Right atrium auricular region (tissue), 2 donors: ENCODE measurements at regions not wholly inside any gene's neighbourhood (a gene's known extent, or its start where the extent isn't known, plus 50 kb on each side); places are given as distances from the start of the nearest gene placed in this dataset.

ENCODE experiments used
- DNase-seq: peaks from one replicate; pipeline ENCODE4 v3.0.0-alpha.2; 2019; ENCODE audit warnings: low spot score
- H3K27ac ChIP-seq, 2 donors: fragments of 200-600 bp; sonication (generic); 1 replicate in 1 of 2; 2 replicates in 1 of 2; pipeline ENCODE4 v1.5.1; 2016 to 2019
- H3K27me3 ChIP-seq, 2 donors: fragments of 200-600 bp; sonication (generic); one replicate each; pipeline versions ENCODE4 v1.5.1 to v1.6.0; 2017 to 2019
- H3K36me3 ChIP-seq: fragments of 200-600 bp; sonication (generic); one replicate; pipeline ENCODE4 v1.5.1; 2016
- H3K4me1 ChIP-seq, 2 donors: fragments of 200-600 bp; sonication (generic); one replicate each; pipeline versions ENCODE4 v1.5.1 to v1.6.0; 2017 to 2019
- H3K4me3 ChIP-seq, 2 donors: fragments of 200-600 bp; sonication (generic); 1 replicate in 1 of 2; 2 replicates in 1 of 2; pipeline ENCODE4 v1.5.1; 2017 to 2019; ENCODE audit warnings: mild to moderate bottlenecking in 1 of 2, moderate library complexity in 1 of 2
- H3K9me3 ChIP-seq, 2 donors: fragments of 200-600 bp; sonication (generic); one replicate each; pipeline ENCODE4 v1.5.1; 2019
- CTCF ChIP-seq, 2 donors: fragments of 200-600 bp; sonication (generic); IDR thresholded peaks; one replicate each; pipeline ENCODE4 v1.5.1; 2019; ENCODE audit warnings: antibody characterized with exemption in 2 of 2

DNA sequence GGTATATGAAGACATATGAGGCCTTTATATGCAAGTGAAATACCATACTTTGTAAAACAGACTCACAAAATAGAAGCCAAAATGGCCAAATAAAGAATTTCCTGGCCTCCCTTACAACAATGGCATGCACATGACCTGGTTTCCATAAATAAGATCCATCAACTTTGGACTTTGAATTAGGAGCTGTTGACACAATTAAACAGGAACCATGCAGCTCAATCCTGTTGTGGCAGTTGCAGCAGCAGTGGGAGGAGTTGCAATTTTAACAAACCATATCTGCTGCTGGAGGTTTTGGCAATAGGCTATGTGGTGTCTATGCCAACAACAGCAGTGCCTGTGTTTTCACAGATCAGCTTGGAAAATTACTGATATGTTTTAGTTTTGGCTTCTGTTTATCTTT lies 818.6 kb downstream of the FAM181B start:
- Histone ChIP-seq H3K9me3 (no peaks in the 10 kb centered on the region), H3K36me3 (no peaks in the 10 kb centered on the region), H3K4me3 (no peak overlapping the region), H3K27ac (no peak overlapping the region), H3K4me1 (no peaks in the 10 kb centered on the region), H3K27me3 (no peaks in the 10 kb centered on the region)
- DNase-seq = no peak
- TF ChIP-seq CTCF (IDR thresholded peaks at IDR 0.05) = no peak

DNA sequence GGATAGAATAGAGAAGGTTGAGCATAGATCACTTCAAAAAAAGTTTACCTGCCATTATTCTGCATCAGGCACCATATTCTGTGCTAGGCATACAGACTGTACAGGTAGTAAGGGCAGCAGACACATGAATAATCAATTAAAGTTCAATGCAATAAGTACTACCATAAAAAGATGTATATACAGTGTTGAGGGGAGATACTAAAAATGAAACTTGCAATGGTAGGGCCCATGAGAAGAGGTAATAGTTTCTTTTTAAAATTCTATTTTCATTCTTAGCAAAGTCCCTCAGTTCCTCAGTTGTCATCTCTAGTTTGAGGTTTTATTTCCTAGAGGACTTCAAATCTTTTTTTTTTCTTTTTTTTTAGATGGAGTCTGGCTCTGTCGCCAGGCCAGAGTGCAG lies 819.9 kb downstream of the FAM181B start:
- Histone ChIP-seq H3K27me3 (no peaks in the 10 kb centered on the region), H3K4me1 (no peaks in the 10 kb centered on the region), H3K27ac (no peak overlapping the region), H3K9me3 (no peaks in the 10 kb centered on the region), H3K4me3 (no peak overlapping the region), H3K36me3 (no peaks in the 10 kb centered on the region)
- DNase-seq = no peak
- no peak for TF ChIP-seq CTCF (IDR thresholded peaks at IDR 0.05)

DNA sequence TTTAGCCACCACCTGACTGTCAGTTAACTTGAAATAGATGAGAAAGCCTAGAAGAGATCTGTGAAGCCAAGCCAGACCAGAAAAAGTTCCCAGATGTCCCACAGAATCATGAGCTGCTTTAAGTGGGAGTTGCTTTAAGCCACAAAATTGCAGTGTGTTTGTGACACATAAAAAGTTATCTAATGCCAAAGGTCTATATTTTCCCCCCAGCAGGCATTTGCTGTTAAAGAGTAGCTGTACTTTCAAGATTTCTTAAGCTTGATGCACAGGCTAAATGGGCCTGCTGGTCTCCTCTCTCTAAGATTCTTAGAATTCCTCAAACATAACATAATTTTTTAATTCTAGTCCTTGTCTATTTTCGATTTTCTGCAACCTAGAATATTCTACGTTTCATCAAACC lies 825.7 kb downstream of the FAM181B start:
- Histone ChIP-seq H3K27ac (no peak overlapping the region), H3K36me3 (no peaks in the 10 kb centered on the region), H3K9me3 (no peaks in the 10 kb centered on the region), H3K27me3 (no peaks in the 10 kb centered on the region), H3K4me3 (no peak overlapping the region), H3K4me1 (no peaks in the 10 kb centered on the region)
- DNase-seq = no peak
- TF ChIP-seq CTCF (IDR thresholded peaks at IDR 0.05) = no peak

GRCh38 chr11:81899156-81899555 lies 834.5 kb downstream of the FAM181B start:
- TF ChIP-seq CTCF (IDR thresholded peaks at IDR 0.05) = no peak
- Histone ChIP-seq H3K4me1 (no peaks in the 10 kb centered on the region), H3K27me3 (no peaks in the 10 kb centered on the region), H3K4me3 (no peak overlapping the region), H3K27ac (no peak overlapping the region), H3K36me3 (no peaks in the 10 kb centered on the region), H3K9me3 (no peaks in the 10 kb centered on the region)
- no peak for DNase-seq

DNA sequence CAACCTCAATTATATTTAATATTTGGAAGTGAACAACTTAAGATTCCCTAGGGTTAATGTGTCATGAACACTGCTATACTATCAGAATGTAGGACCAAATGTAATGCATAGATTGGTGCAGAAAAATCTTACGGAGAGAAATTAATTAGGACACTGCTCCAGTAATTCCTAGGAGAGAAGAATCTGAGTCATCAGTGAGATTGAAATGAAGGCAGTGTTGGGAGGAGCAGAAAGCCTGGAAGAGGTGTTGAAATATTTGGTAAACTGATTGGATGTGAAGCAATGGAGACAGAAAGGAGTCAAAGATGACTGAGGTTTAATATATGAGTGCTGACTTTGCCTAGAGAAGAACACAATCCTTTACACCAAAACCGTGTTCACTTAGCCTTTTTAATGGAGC lies 836.0 kb downstream of the FAM181B start:
- H3K4me1 ChIP-seq = no peaks in the 10 kb centered on the region
- no peak overlapping the region for H3K27ac ChIP-seq
- DNase-seq = no peak
- no peak for TF ChIP-seq CTCF (IDR thresholded peaks at IDR 0.05)
- no peak overlapping the region for H3K4me3 ChIP-seq
- H3K27me3 ChIP-seq = no peaks in the 10 kb centered on the region
- H3K36me3 ChIP-seq = no peaks in the 10 kb centered on the region
- no peaks in the 10 kb centered on the region for H3K9me3 ChIP-seq

DNA sequence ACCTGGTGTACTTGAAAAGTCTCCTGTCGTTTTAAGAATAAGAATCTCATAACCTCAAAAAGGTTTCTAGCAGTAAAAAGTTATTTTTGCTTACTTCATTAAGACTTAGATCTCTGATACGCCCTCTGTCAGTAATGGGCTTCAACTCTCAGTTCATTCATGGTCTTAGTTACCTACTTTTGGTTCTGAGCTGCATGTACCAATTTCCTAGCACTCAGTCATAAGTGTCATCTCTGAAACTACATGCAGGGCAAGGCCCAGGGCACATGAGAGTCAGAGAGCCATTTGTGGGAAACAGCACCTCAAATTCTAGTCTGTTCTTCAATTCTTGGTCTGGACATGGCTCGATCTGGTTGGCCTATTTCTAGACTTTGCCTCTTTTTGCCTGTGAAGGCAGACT lies 838.4 kb downstream of the FAM181B start:
- Histone ChIP-seq H3K4me3 (no peak overlapping the region), H3K36me3 (no peaks in the 10 kb centered on the region), H3K9me3 (no peaks in the 10 kb centered on the region), H3K27ac (no peak overlapping the region), H3K27me3 (no peaks in the 10 kb centered on the region), H3K4me1 (no peaks in the 10 kb centered on the region)
- no peak for TF ChIP-seq CTCF (IDR thresholded peaks at IDR 0.05)
- no peak for DNase-seq
